ENCODE measurements at regions not wholly inside any gene's neighbourhood (a gene's known extent, or its start where the extent isn't known, plus 50 kb on each side); places are given as distances from the start of the nearest gene placed in this dataset.
A peak's percentile ranks its signal among the peaks of the same experiment; 100 is the strongest.

DNA sequence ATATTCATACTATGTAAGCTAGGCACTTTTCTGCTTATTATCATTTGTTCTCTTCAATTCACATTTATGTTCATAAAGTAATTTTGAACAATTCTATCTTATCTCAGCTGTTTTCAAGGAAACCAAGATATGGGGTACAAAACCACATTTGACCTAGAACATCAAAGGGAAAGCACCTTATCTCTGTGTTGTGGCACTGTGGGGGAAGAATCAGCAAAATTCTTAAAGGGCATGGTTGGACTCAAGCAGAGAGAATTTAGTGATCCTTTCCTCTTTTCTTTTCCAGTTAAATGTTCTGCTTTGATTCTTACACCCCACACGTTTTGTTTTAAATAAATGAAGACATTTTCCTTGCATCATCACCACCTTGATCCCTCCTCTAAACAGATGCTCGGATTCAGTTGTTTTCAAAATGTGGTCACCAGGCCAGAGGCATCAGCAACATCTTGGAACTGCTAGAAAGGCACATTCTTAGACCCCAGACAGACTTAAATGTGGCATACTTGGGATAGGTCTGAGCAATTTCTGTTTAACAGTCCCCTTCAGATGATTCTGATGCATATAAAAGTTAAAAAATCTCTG lies 128.4 kb upstream of the TP63 start:
- 84 to 92% methylated on average over 2 of the region's 2 CpGs for WGBS, 2 donors
- H3K27ac ChIP-seq: no peak overlapping the region
- no peak for TF ChIP-seq POLR2A (IDR thresholded peaks at IDR 0.05)
- TF ChIP-seq, protein P1, sequence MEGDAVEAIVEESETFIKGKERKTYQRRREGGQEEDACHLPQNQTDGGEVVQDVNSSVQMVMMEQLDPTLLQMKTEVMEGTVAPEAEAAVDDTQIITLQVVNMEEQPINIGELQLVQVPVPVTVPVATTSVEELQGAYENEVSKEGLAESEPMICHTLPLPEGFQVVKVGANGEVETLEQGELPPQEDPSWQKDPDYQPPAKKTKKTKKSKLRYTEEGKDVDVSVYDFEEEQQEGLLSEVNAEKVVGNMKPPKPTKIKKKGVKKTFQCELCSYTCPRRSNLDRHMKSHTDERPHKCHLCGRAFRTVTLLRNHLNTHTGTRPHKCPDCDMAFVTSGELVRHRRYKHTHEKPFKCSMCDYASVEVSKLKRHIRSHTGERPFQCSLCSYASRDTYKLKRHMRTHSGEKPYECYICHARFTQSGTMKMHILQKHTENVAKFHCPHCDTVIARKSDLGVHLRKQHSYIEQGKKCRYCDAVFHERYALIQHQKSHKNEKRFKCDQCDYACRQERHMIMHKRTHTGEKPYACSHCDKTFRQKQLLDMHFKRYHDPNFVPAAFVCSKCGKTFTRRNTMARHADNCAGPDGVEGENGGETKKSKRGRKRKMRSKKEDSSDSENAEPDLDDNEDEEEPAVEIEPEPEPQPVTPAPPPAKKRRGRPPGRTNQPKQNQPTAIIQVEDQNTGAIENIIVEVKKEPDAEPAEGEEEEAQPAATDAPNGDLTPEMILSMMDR (IDR thresholded peaks at IDR 0.05): no peak
- no peaks in the 10 kb centered on the region for H3K27me3 ChIP-seq
- no peak overlapping the region for H3K4me3 ChIP-seq (replicated peaks in 1 of 3)
- intact Hi-C loops (cut with DNase I): no loop called here
- no peak for DNase-seq
- H3K9me3 ChIP-seq: no peaks in the 10 kb centered on the region
- no peaks in the 10 kb centered on the region for H3K4me1 ChIP-seq
- no peaks in the 10 kb centered on the region for H3K36me3 ChIP-seq

GRCh38 chr3:189507856-189508255 lies 123.3 kb upstream of the TP63 start:
- Histone ChIP-seq H3K36me3 (no peaks in the 10 kb centered on the region), H3K27ac (no peak overlapping the region), H3K4me3 (replicated peaks in 1 of 3) (no peak overlapping the region), H3K27me3 (no peaks in the 10 kb centered on the region), H3K4me1 (peaks cover 2 to 8% of the 10 kb centered on the region in 2 donors), H3K9me3 (no peaks in the 10 kb centered on the region)
- no peak for DNase-seq
- intact Hi-C loops (cut with DNase I): no loop called here
- no peak for TF ChIP-seq POLR2A (IDR thresholded peaks at IDR 0.05)
- TF ChIP-seq, protein P1 (IDR thresholded peaks at IDR 0.05): no peak

DNA sequence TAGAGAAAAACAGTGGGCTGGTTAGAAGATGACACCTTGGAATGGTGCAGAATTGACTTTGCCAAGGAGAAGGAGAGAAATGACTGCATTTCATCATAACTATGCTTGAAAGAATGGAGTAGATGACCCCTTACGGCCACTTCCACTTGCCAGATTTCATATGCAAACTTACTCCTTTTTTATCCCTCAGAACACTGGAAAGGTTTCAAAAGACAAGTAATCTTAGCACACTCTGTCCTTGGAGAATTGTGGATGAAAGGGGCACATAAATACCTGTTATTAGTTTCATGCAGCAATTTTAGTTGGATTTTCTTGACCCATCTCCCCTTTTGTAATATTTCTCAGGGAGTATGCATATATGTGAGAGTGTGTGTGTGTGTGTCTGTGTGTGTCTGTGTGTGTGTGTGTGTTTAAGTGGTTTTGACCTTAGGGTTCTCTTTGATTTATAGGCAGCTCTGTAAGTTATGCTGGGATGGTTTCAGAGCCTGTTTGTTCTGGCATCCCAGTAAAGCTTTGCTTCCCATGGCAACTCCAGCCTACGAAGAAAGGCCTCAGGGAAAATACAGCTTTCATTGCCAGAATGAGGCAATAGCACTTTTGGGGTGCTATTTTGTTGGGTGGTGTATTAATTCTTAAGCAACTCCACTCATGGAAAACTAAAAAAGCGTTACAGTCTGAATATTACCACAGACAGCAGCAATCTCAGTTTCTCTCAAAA lies 122.2 kb upstream of the TP63 start:
- 74 to 89% methylated on average over 3 of the region's 3 CpGs for WGBS, 2 donors
- TF ChIP-seq, protein P1 (IDR thresholded peaks at IDR 0.05): no peak
- no peak for TF ChIP-seq POLR2A (IDR thresholded peaks at IDR 0.05)
- DNase-seq: no peak
- H3K36me3 ChIP-seq: no peaks in the 10 kb centered on the region
- no peaks in the 10 kb centered on the region for H3K9me3 ChIP-seq
- H3K4me3 ChIP-seq (replicated peaks in 1 of 3): no peak overlapping the region
- intact Hi-C loops (cut with DNase I): no loop called here
- H3K4me1 ChIP-seq: peaks cover 5 to 17% of the 10 kb centered on the region in 2 donors
- no peaks in the 10 kb centered on the region for H3K27me3 ChIP-seq
- H3K27ac ChIP-seq: no peak overlapping the region

DNA sequence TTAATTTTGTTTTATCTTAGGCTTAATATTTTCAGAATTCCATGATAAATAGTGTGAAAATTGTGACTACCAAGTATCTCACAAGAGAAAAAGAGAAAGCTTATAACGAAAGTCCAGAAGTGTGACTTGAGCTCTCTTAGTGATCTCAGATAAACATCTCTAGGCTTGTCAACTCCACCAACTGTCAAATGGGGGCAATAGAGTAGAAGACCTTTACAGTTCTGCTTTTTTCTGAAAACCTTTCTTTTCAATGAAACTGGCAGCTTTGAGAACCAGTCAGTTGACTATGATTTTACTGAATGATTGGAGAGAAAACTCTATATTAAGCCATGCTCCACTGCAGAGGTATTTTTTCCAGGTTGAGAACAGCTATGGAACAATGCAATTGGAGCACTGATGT lies 119.2 kb upstream of the TP63 start:
- TF ChIP-seq, protein P1 (IDR thresholded peaks at IDR 0.05): no peak
- no peak for TF ChIP-seq POLR2A (IDR thresholded peaks at IDR 0.05)
- Histone ChIP-seq H3K27ac (no peak overlapping the region), H3K36me3 (no peaks in the 10 kb centered on the region), H3K4me1 (peaks cover 5 to 17% of the 10 kb centered on the region in 2 donors), H3K27me3 (no peaks in the 10 kb centered on the region), H3K9me3 (no peaks in the 10 kb centered on the region), H3K4me3 (replicated peaks in 1 of 3) (no peak overlapping the region)
- intact Hi-C loops (cut with DNase I): no loop called here
- WGBS, 2 donors: 76 to 85% methylated on average over 1 of the region's 1 CpG
- DNase-seq: no peak

GRCh38 chr3:189512821-189513220 lies 118.4 kb upstream of the TP63 start:
- Histone ChIP-seq H3K4me1 (peaks cover 5 to 17% of the 10 kb centered on the region in 2 donors), H3K9me3 (no peaks in the 10 kb centered on the region), H3K4me3 (replicated peaks in 1 of 3) (no peak overlapping the region), H3K27ac (peak overlapping the region in 1 of 3 donors; percentile 47), H3K27me3 (no peaks in the 10 kb centered on the region), H3K36me3 (no peaks in the 10 kb centered on the region)
- intact Hi-C loops (cut with DNase I): no loop called here
- no peak for DNase-seq
- no peak for TF ChIP-seq POLR2A (IDR thresholded peaks at IDR 0.05)
- TF ChIP-seq, protein P1 (IDR thresholded peaks at IDR 0.05): no peak
